Keratinocyte (primary cell): ENCODE measurements at regions not wholly inside any gene's neighbourhood (a gene's known extent, or its start where the extent isn't known, plus 50 kb on each side); places are given as distances from the start of the nearest gene placed in this dataset.
"Not testable (repeated sequence)": the region's sequence is repeated elsewhere in the genome, so short reads cannot be mapped to it uniquely, and the experiment has no call there.

ENCODE experiments used
- DNase-seq: peaks from one replicate; pipeline ENCODE4 v3.0.0-alpha.2; 2011; ENCODE audit warnings: low read depth, missing footprints, low spot score
- FAIRE-seq: peaks from 2 replicates; lab custom pipeline; 2011; peaks lifted over from hg19 to GRCh38; lab: Jason Lieb, UNC
- H2AFZ ChIP-seq: 2 replicates; pipeline ENCODE4 v1.6.0; 2012; ENCODE audit warnings: low read length, control low read depth, inconsistent platforms; ENCODE audit not compliant: control insufficient read depth
- H3K27ac ChIP-seq: 2 replicates; pipeline ENCODE4 v1.5.1; 2011; ENCODE audit warnings: low read length; ENCODE audit not compliant: control insufficient read depth, insufficient read depth
- H3K27me3 ChIP-seq: 3 replicates; pipeline ENCODE4 v1.6.0; 2011; ENCODE audit warnings: low read length; ENCODE audit not compliant: control insufficient read depth, insufficient read depth; ENCODE audit errors: extremely low read depth
- H3K36me3 ChIP-seq, 2 experiments: 2 replicates in 1 of 2; 3 replicates in 1 of 2; pipeline ENCODE4 v1.5.1; 2011; ENCODE audit warnings: low read length in 2 of 2, mild to moderate bottlenecking in 1 of 2; ENCODE audit not compliant: control insufficient read depth in 2 of 2, insufficient read depth in 2 of 2; ENCODE audit errors: extremely low read depth in 1 of 2
- H3K4me1 ChIP-seq: 3 replicates; pipeline ENCODE4 v1.5.1; 2011; ENCODE audit warnings: low read length; ENCODE audit not compliant: control insufficient read depth, insufficient read depth; ENCODE audit errors: extremely low read depth
- H3K4me2 ChIP-seq: 3 replicates; pipeline ENCODE4 v1.6.0; 2011; ENCODE audit warnings: low read depth, low read length; ENCODE audit not compliant: control insufficient read depth, insufficient read depth; ENCODE audit errors: extremely low read depth
- H3K4me3 ChIP-seq, 3 experiments: fragments of 200-600 bp in 1 of 3; sonication (generic) in 1 of 3; 2 replicates in 2 of 3; 3 replicates in 1 of 3; pipeline ENCODE4 v1.5.1; 2011 to 2016; ENCODE audit warnings: low read length in 3 of 3, mild to moderate bottlenecking in 3 of 3, control low read depth in 2 of 3, inconsistent platforms in 1 of 3, low read depth in 1 of 3, mixed read lengths in 1 of 3, mixed run types in 1 of 3, moderate library complexity in 1 of 3; ENCODE audit not compliant: control insufficient read depth in 2 of 3, insufficient read depth in 2 of 3; ENCODE audit errors: extremely low read depth in 1 of 3
- H3K79me2 ChIP-seq: 2 replicates; pipeline ENCODE4 v1.6.0; 2012; ENCODE audit warnings: low read length; ENCODE audit not compliant: control insufficient read depth, insufficient read depth
- H3K9ac ChIP-seq: 3 replicates; pipeline ENCODE4 v1.6.0; 2011; ENCODE audit warnings: low read length; ENCODE audit not compliant: control insufficient read depth, insufficient read depth; ENCODE audit errors: extremely low read depth
- H3K9me1 ChIP-seq: 3 replicates; pipeline ENCODE4 v1.6.0; 2011; ENCODE audit warnings: low read length; ENCODE audit not compliant: control insufficient read depth, insufficient read depth; ENCODE audit errors: extremely low read depth
- H3K9me3 ChIP-seq: 2 replicates; pipeline ENCODE4 v1.5.1; 2012; ENCODE audit warnings: low read depth, low read length; ENCODE audit not compliant: control insufficient read depth
- H4K20me1 ChIP-seq: 3 replicates; pipeline ENCODE4 v1.6.0; 2011; ENCODE audit warnings: low read length; ENCODE audit not compliant: control insufficient read depth, insufficient read depth; ENCODE audit errors: extremely low read depth
- CTCF ChIP-seq, 3 experiments: IDR thresholded peaks in 1 of 3; conservative IDR thresholded peaks in 1 of 3; optimal IDR thresholded peaks in 1 of 3; 2 replicates in 2 of 3; 3 replicates in 1 of 3; pipeline versions ENCODE3 to v1.5.1; 2011; ENCODE audit warnings: low read length in 3 of 3, mild to moderate bottlenecking in 3 of 3, moderate library complexity in 2 of 3, control low read depth in 1 of 3, inconsistent platforms in 1 of 3; ENCODE audit not compliant: insufficient read depth in 2 of 3; ENCODE audit errors: extremely low read depth in 1 of 3
- EZH2 ChIP-seq: IDR thresholded peaks from one replicate; pipeline ENCODE4 v1.6.1; 2012; ENCODE audit warnings: inconsistent platforms, mild to moderate bottlenecking, low read length, moderate library complexity
- dilution Hi-C: fragments of 300-500 bp; cut with MboI; formaldehyde crosslinking; loops from one replicate; pipeline ENCODE4 v1.7.0; 2020; ENCODE audit warnings: low sequenced_read_pairs; ENCODE audit not compliant: extremely low pct_ligation_motif_present

- Histone ChIP-seq H3K36me3 (no peaks in the 10 kb centered on the region), H3K4me2 (no peak overlapping the region), H3K27ac (no peak overlapping the region), H3K79me2 (no peaks in the 10 kb centered on the region), H3K9me1 (no peaks in the 10 kb centered on the region), H3K4me1 (peaks cover 5% of the 10 kb centered on the region), H2AFZ (no peak overlapping the region), H3K9ac (no peak overlapping the region), H3K9me3 (no peaks in the 10 kb centered on the region), H3K27me3 (no peaks in the 10 kb centered on the region), H4K20me1 (no peaks in the 10 kb centered on the region), H3K4me3 (no peak overlapping the region)
- dilution Hi-C loops, result no loop called here
- DNase-seq (no peak), FAIRE-seq (peak; percentile 69)
- TF ChIP-seq EZH2, result no peak
- no peak for TF ChIP-seq CTCF (optimal IDR thresholded peaks at IDR 0.05 in 1 of 3, IDR thresholded peaks at IDR 0.05 in 1 of 3, conservative IDR thresholded peaks at IDR 0.05 in 1 of 3; ENCODE audit: extremely low read depth in 1 of 3, insufficient read depth in 2 of 3, low read length in 3 of 3)
Observed at GRCh38 chr3:22861426-22861825, 341.7 kb upstream of the UBE2E2 start.

GRCh38 chr3:22862111-22862510 lies 341.0 kb upstream of the UBE2E2 start:
- no peak for FAIRE-seq
- Histone ChIP-seq H3K9ac (no peak overlapping the region), H3K79me2 (no peaks in the 10 kb centered on the region), H3K4me1 (peaks cover 5% of the 10 kb centered on the region), H3K4me2 (no peak overlapping the region), H4K20me1 (no peaks in the 10 kb centered on the region), H2AFZ (no peak overlapping the region), H3K36me3 (no peaks in the 10 kb centered on the region), H3K9me1 (no peaks in the 10 kb centered on the region), H3K4me3 (no peak overlapping the region), H3K27me3 (no peaks in the 10 kb centered on the region), H3K9me3 (no peaks in the 10 kb centered on the region), H3K27ac (no peak overlapping the region)
- TF ChIP-seq EZH2, result no peak
- TF ChIP-seq CTCF (optimal IDR thresholded peaks at IDR 0.05 in 1 of 3, IDR thresholded peaks at IDR 0.05 in 1 of 3, conservative IDR thresholded peaks at IDR 0.05 in 1 of 3; ENCODE audit: extremely low read depth in 1 of 3, insufficient read depth in 2 of 3, low read length in 3 of 3), result no peak
- no peak for DNase-seq
- dilution Hi-C loops, result no loop called here

- FAIRE-seq, H2AFZ ChIP-seq, H3K27ac ChIP-seq, H3K36me3 ChIP-seq, H3K27me3 ChIP-seq, H3K9ac ChIP-seq, H4K20me1 ChIP-seq, dilution Hi-C loops, DNase-seq, H3K4me2 ChIP-seq, H3K79me2 ChIP-seq, H3K4me3 ChIP-seq, H3K4me1 ChIP-seq, H3K9me3 ChIP-seq, H3K9me1 ChIP-seq: not testable (repeated sequence)
Observed at GRCh38 chr3:22882834-22883233, 320.3 kb upstream of the UBE2E2 start.
